CD14-positive monocyte (primary cell): ENCODE measurements at regions not wholly inside any gene's neighbourhood (a gene's known extent, or its start where the extent isn't known, plus 50 kb on each side); places are given as distances from the start of the nearest gene placed in this dataset.
"Not testable (repeated sequence)": the region's sequence is repeated elsewhere in the genome, so short reads cannot be mapped to it uniquely, and the experiment has no call there.

Source experiments
- DNase-seq, 3 donors: peaks; one replicate each; pipeline ENCODE4 v3.0.0-alpha.2; 2011 to 2022
- H2AFZ ChIP-seq: 2 replicates; pipeline ENCODE4 v1.6.0; 2012; ENCODE audit warnings: mild to moderate bottlenecking, low read depth, low read length, inconsistent platforms; ENCODE audit not compliant: insufficient read depth, poor library complexity, severe bottlenecking
- H3K27ac ChIP-seq, 2 donors: 1 replicate in 1 of 2; 2 replicates in 1 of 2; pipeline ENCODE4 v1.5.1; 2012 to 2013; ENCODE audit warnings: low read length in 2 of 2, control low read depth in 1 of 2, inconsistent platforms in 1 of 2, low read depth in 1 of 2, mild to moderate bottlenecking in 1 of 2
- H3K27me3 ChIP-seq, 2 donors: one replicate each; pipeline versions ENCODE4 v1.6.0 to v1.6.1; 2011 to 2013; ENCODE audit warnings: low read length in 2 of 2; ENCODE audit not compliant: control insufficient read depth in 2 of 2, insufficient read depth in 2 of 2
- H3K36me3 ChIP-seq, 2 donors: replicated peaks in 1 of 2; 1 replicate in 1 of 2; 2 replicates in 1 of 2; pipeline versions ENCODE4 v1.5.1 to v1.6.1; 2012 to 2013; ENCODE audit warnings: low read length in 2 of 2, control low read depth in 1 of 2, inconsistent platforms in 1 of 2, mild to moderate bottlenecking in 1 of 2; ENCODE audit not compliant: insufficient read depth in 2 of 2, control insufficient read depth in 1 of 2
- H3K4me1 ChIP-seq, 2 donors: 1 replicate in 1 of 2; 2 replicates in 1 of 2; pipeline versions ENCODE4 v1.5.1 to v1.6.1; 2012 to 2013; ENCODE audit warnings: low read length in 2 of 2, control low read depth in 1 of 2, inconsistent platforms in 1 of 2, mild to moderate bottlenecking in 1 of 2, moderate library complexity in 1 of 2; ENCODE audit not compliant: insufficient read depth in 2 of 2, control insufficient read depth in 1 of 2
- H3K4me2 ChIP-seq: replicated peaks from 2 replicates; pipeline ENCODE3; 2012; ENCODE audit warnings: low read length, moderate library complexity, mild to moderate bottlenecking; ENCODE audit not compliant: poor library complexity, severe bottlenecking; ENCODE audit errors: extremely low read depth
- H3K4me3 ChIP-seq, 3 experiments: fragments of 200-600 bp in 1 of 3; sonication (generic) in 1 of 3; replicated peaks in 1 of 3; 1 replicate in 2 of 3; 2 replicates in 1 of 3; pipeline ENCODE4 v1.5.1; 2011 to 2013; ENCODE audit warnings: low read length in 3 of 3, mild to moderate bottlenecking in 3 of 3, control low read depth in 2 of 3, low read depth in 2 of 3, inconsistent platforms in 1 of 3, moderate library complexity in 1 of 3
- H3K79me2 ChIP-seq: 2 replicates; pipeline ENCODE4 v1.6.0; 2012; ENCODE audit warnings: mild to moderate bottlenecking, control low read depth, inconsistent platforms, low read length, moderate library complexity; ENCODE audit not compliant: insufficient read depth
- H3K9ac ChIP-seq: 2 replicates; pipeline ENCODE4 v1.6.0; 2017; ENCODE audit warnings: low read length, mild to moderate bottlenecking; ENCODE audit not compliant: insufficient read depth, poor library complexity, severe bottlenecking
- H3K9me3 ChIP-seq, 2 donors: replicated peaks in 1 of 2; 1 replicate in 1 of 2; 2 replicates in 1 of 2; pipeline versions ENCODE4 v1.5.1 to v1.6.1; 2012 to 2013; ENCODE audit warnings: low read length in 2 of 2, control low read depth in 1 of 2; ENCODE audit not compliant: control insufficient read depth in 1 of 2, insufficient read depth in 1 of 2
- H4K20me1 ChIP-seq: 2 replicates; pipeline ENCODE4 v1.6.0; 2012; ENCODE audit warnings: mild to moderate bottlenecking, low read length, control low read depth, moderate library complexity; ENCODE audit not compliant: insufficient read depth
- H3K27ac Mint-ChIP-seq, 7 donors: one replicate each; pipeline ENCODE4 v1.8.0; 2020; ENCODE audit warnings: mild to moderate bottlenecking in 7 of 7, mixed read lengths in 7 of 7, moderate library complexity in 6 of 7, inconsistent platforms in 2 of 7
- H3K27me3 Mint-ChIP-seq, 3 donors: one replicate each; pipeline ENCODE4 v1.8.0; 2021 to 2022; ENCODE audit warnings: low read depth in 3 of 3, mild to moderate bottlenecking in 3 of 3, mixed read lengths in 3 of 3, moderate library complexity in 3 of 3, inconsistent platforms in 1 of 3
- H3K36me3 Mint-ChIP-seq, 2 donors: one replicate each; pipeline ENCODE4 v1.8.0; 2020; ENCODE audit warnings: mixed read lengths in 2 of 2, inconsistent platforms in 1 of 2, mild to moderate bottlenecking in 1 of 2
- H3K4me1 Mint-ChIP-seq: one replicate; pipeline ENCODE4 v1.8.0; 2020; ENCODE audit warnings: mild to moderate bottlenecking, mixed read lengths
- H3K4me3 Mint-ChIP-seq, 2 donors: one replicate each; pipeline ENCODE4 v1.8.0; 2020; ENCODE audit warnings: mild to moderate bottlenecking in 2 of 2, mixed read lengths in 2 of 2, moderate library complexity in 1 of 2
- H3K9me3 Mint-ChIP-seq, 7 donors: one replicate each; pipeline ENCODE4 v1.8.0; 2020 to 2022; ENCODE audit warnings: mixed read lengths in 7 of 7, mild to moderate bottlenecking in 6 of 7, moderate library complexity in 6 of 7, inconsistent platforms in 2 of 7
- WGBS: methylation state at CpG from one replicate; pipeline ENCODE4 v1.1.5; 2013; ENCODE audit warnings: missing lambda C conversion rate; ENCODE audit not compliant: insufficient coverage; 5-methylcytosine and 5-hydroxymethylcytosine counted together
- intact Hi-C, 2 donors: fragments of 100-400 bp; cut with micrococcal nuclease; formaldehyde crosslinking; loops; one replicate each; pipeline versions ENCODE4 v1.15.0 to v1.15.1; 2023

DNA sequence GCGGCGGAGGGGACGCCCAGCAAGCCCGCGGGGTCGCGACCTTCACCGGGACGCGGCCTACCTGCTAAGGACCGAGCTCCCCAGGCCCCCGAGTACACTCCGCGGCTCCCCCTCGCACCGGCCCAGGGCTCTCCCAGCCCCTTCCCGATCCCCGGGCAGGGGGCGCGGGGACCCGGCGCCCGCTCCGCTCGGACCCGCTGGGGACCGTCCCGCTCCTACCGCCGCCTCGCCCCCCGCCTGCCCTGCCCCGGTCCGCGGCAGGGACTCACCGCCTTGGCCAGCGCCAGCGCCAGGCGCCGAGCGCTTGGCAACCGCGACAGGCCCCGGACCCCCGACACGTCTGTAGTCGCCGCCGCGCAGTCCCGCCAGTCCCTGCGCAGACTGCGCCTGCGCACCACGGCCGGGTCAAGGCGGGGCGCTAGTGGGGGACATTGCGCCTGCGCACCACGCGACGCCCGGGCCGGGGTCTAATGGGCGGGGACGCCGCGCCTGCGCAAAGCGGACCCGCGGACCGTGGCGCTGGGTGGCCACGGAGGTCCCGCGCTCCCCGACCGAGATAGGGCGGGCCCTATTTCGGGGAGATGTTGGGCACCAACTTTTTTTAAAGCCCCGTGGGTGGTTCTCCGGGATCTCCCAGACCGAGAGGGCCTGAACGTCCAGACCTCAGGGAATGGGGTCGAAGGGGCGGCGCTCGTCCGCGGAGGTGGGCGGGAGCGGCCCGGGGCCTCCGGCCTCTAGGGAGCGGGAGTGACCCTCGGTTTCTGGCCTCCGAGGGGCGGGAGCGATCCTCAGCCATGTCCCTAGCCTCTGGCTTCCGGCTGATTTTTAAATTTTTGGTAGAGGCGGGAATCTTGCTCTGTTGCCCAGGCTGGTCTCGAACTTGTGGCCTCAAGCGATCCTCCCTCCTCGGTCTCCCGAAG, 81.8 kb upstream of the TNK2 start:
- H3K4me3 ChIP-seq = peak overlapping the region; percentile 67 to 82 (median 78)
- H2AFZ ChIP-seq = peak overlapping the region; percentile 85
- H3K9me3 Mint-ChIP-seq, H3K36me3 ChIP-seq, H3K27me3 ChIP-seq, H3K27me3 Mint-ChIP-seq, H3K4me1 ChIP-seq, H4K20me1 ChIP-seq, H3K9me3 ChIP-seq, H3K36me3 Mint-ChIP-seq, H3K4me1 Mint-ChIP-seq, H3K79me2 ChIP-seq, intact Hi-C loops: not testable (repeated sequence)
- H3K4me2 ChIP-seq = peak overlapping the region; percentile 44
- Mint-ChIP-seq H3K4me3 (peak overlapping the region; percentile 78 to 84), H3K27ac (peak overlapping the region in 5 of 7 donors; percentile 66 to 83 (median 68))
- peak overlapping the region; percentile 46 to 74 for H3K27ac ChIP-seq
- 1% methylated on average over 73 of the region's 107 CpGs for WGBS
- peak; percentile 63 to 93 (median 81) for DNase-seq
- peak overlapping the region; percentile 70 for H3K9ac ChIP-seq

DNA sequence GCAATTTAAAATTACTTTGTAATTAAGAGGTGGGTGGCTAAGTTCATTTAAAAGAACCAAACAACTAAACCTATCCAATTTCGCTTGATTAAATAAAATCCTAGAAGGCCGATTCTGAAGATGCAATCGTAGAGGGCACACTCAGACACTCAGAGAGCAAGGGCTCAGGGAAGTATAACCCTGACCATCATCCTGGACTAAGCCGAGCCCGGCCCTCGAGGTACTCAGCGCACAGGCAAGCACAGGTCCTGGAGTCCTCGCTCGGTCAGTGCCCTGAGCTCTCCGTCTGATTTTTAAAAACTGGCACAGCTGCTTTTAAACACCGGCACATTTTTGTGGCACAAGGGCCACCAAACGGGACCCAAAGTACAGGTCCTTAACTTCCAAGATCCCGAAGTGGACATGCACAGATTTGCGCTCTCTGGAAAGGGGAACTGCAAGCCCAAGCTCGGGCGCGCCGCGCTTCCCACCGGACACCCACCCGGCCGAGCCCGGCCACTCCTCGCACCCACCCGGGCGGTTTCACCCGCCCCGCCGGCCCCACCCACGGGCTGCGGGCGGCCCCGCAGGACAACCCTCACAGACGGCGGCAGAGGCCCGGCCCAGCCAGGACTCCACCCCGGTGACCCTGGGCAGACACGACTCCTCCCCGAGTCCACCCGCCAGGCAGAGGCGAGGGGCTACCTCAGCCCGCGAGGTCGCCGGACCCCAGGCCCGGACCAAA, 81.0 kb upstream of the TNK2 start:
- H3K27me3 Mint-ChIP-seq, H3K4me1 Mint-ChIP-seq, H3K36me3 Mint-ChIP-seq, H3K36me3 ChIP-seq, DNase-seq, H3K79me2 ChIP-seq, H3K27me3 ChIP-seq, H3K4me3 Mint-ChIP-seq, H3K27ac Mint-ChIP-seq, intact Hi-C loops, H3K4me2 ChIP-seq, H3K9me3 ChIP-seq, H3K4me1 ChIP-seq, H3K9me3 Mint-ChIP-seq, H4K20me1 ChIP-seq: not testable (repeated sequence)
- Histone ChIP-seq H3K9ac (peak overlapping the region; percentile 70), H3K27ac (peak overlapping the region in 1 of 2 donors; percentile 74), H2AFZ (peak overlapping the region; percentile 41), H3K4me3 (peak overlapping the region; percentile 30 to 78 (median 52))
- WGBS = no CpG with 5 or more reads among the region's 46 CpGs

GRCh38 chr3:195988764-195989163, 80.4 kb upstream of the TNK2 start:
- 100% methylated on average over 1 of the region's 7 CpGs for WGBS
- intact Hi-C loops, H3K4me2 ChIP-seq, DNase-seq, H3K9me3 ChIP-seq, H3K4me1 ChIP-seq, H3K4me3 Mint-ChIP-seq, H3K27ac Mint-ChIP-seq, H4K20me1 ChIP-seq, H2AFZ ChIP-seq, H3K27me3 Mint-ChIP-seq, H3K9me3 Mint-ChIP-seq, H3K27me3 ChIP-seq, H3K9ac ChIP-seq, H3K4me3 ChIP-seq, H3K4me1 Mint-ChIP-seq, H3K27ac ChIP-seq, H3K79me2 ChIP-seq: not testable (repeated sequence)
- peaks cover 8 to 10% of the 10 kb centered on the region in 2 donors for H3K36me3 Mint-ChIP-seq
- H3K36me3 ChIP-seq = peaks cover 7 to 11% of the 10 kb centered on the region in 2 donors

DNA sequence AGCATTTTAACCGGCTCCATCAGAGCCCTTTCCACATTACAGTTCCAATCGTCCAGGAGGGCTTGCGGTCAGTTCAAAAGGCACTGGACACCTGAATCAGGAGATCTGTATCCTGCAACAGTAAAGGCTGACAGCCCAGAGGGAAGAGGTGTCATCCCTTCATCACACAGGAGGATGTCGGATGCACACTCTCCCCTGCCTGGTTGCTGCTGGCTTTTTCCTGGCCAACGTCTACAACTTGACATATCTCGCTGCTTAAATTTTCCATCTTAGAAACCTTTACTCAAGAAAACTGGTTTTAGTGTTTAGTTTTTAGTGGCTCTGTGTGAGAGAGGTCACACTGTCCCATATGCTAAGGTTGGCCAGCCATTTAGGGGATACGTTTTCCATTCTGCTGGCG, 78.7 kb upstream of the TNK2 start:
- peaks cover 7 to 29% of the 10 kb centered on the region in 2 donors for H3K36me3 ChIP-seq
- H3K9me3 Mint-ChIP-seq, H2AFZ ChIP-seq, H3K4me2 ChIP-seq, H3K27me3 ChIP-seq, H3K4me3 ChIP-seq, H3K79me2 ChIP-seq, H3K4me1 Mint-ChIP-seq, DNase-seq, H3K9ac ChIP-seq, intact Hi-C loops, H3K27ac Mint-ChIP-seq, H3K27me3 Mint-ChIP-seq, H3K27ac ChIP-seq, H3K9me3 ChIP-seq, H3K4me1 ChIP-seq, H3K4me3 Mint-ChIP-seq, H4K20me1 ChIP-seq: not testable (repeated sequence)
- H3K36me3 Mint-ChIP-seq = peaks cover 13 to 22% of the 10 kb centered on the region in 2 donors
- WGBS = no CpG with 5 or more reads among the region's 8 CpGs
